CD4-positive, CD25-positive, alpha-beta regulatory T cell (primary cell): ENCODE measurements at regions not wholly inside any gene's neighbourhood (a gene's known extent, or its start where the extent isn't known, plus 50 kb on each side); places are given as distances from the start of the nearest gene placed in this dataset.

Experiments
- ATAC-seq, 2 donors: fragments of 150-1000 bp; cut with Tn5 transposase; one replicate each; pipeline ENCODE4 v1.10.0; 2021; ENCODE audit warnings: low read depth in 2 of 2, moderate number of reproducible peaks in 2 of 2, moderate library complexity in 1 of 2
- DNase-seq, 3 donors: peaks; one replicate each; pipeline versions ENCODE4 v3.0.0 to v3.0.0-alpha.2; 2012 to 2022; ENCODE audit warnings: mixed read lengths in 1 of 3
- H3K27ac ChIP-seq: one replicate; pipeline ENCODE4 v1.7.0; 2013; ENCODE audit warnings: mild to moderate bottlenecking, low read length; ENCODE audit not compliant: insufficient read depth, poor library complexity, severe bottlenecking
- H3K27me3 ChIP-seq: one replicate; pipeline ENCODE4 v1.7.0; 2013; ENCODE audit warnings: low read length; ENCODE audit not compliant: control insufficient read depth, insufficient read depth
- H3K36me3 ChIP-seq: one replicate; pipeline ENCODE4 v1.7.0; 2013; ENCODE audit warnings: mild to moderate bottlenecking, low read length, moderate library complexity; ENCODE audit not compliant: control insufficient read depth, insufficient read depth
- H3K4me1 ChIP-seq: 2 replicates; pipeline ENCODE4 v1.7.0; 2013; ENCODE audit warnings: mild to moderate bottlenecking, low read length; ENCODE audit not compliant: insufficient read depth, control insufficient read depth, poor library complexity, severe bottlenecking
- H3K4me3 ChIP-seq: one replicate; pipeline ENCODE4 v1.7.0; 2013; ENCODE audit warnings: low read depth, mild to moderate bottlenecking, low read length, moderate library complexity
- H3K9me3 ChIP-seq, 2 experiments: 1 replicate in 1 of 2; 2 replicates in 1 of 2; pipeline ENCODE4 v1.7.0; 2013; ENCODE audit warnings: low read length in 2 of 2, mild to moderate bottlenecking in 1 of 2, moderate library complexity in 1 of 2; ENCODE audit not compliant: control insufficient read depth in 2 of 2
- H3K27ac Mint-ChIP-seq, 3 donors: one replicate each; pipeline ENCODE4 v1.8.0; 2020 to 2022; ENCODE audit warnings: mild to moderate bottlenecking in 3 of 3, mixed read lengths in 3 of 3, moderate library complexity in 2 of 3
- H3K27me3 Mint-ChIP-seq: one replicate; pipeline ENCODE4 v1.8.0; 2022; ENCODE audit warnings: mild to moderate bottlenecking, mixed read lengths
- H3K36me3 Mint-ChIP-seq: one replicate; pipeline ENCODE4 v1.8.0; 2020; ENCODE audit warnings: mixed read lengths
- H3K4me1 Mint-ChIP-seq, 4 donors: one replicate each; pipeline ENCODE4 v1.8.0; 2020 to 2022; ENCODE audit warnings: mixed read lengths in 4 of 4, mild to moderate bottlenecking in 1 of 4
- H3K4me3 Mint-ChIP-seq, 4 donors: one replicate each; pipeline ENCODE4 v1.8.0; 2020 to 2022; ENCODE audit warnings: mild to moderate bottlenecking in 4 of 4, mixed read lengths in 4 of 4, moderate library complexity in 3 of 4
- H3K9me3 Mint-ChIP-seq, 7 donors: one replicate each; pipeline ENCODE4 v1.8.0; 2020 to 2022; ENCODE audit warnings: mixed read lengths in 7 of 7, mild to moderate bottlenecking in 3 of 7, moderate library complexity in 2 of 7

GRCh38 chr11:45087086-45087899 lies 59.1 kb upstream of the PRDM11 start:
- Histone ChIP-seq H3K36me3 (no peaks in the 10 kb centered on the region), H3K9me3 (no peaks in the 10 kb centered on the region), H3K27ac (no peak overlapping the region), H3K4me3 (no peak overlapping the region), H3K4me1 (no peaks in the 10 kb centered on the region), H3K27me3 (peaks cover 2% of the 10 kb centered on the region)
- Mint-ChIP-seq H3K4me1 (peaks cover 5 to 13% (median 9%) of the 10 kb centered on the region in 4 donors), H3K27ac (peak overlapping the region in 1 of 3 donors; percentile 51), H3K4me3 (no peak overlapping the region), H3K36me3 (no peaks in the 10 kb centered on the region), H3K9me3 (no peaks in the 10 kb centered on the region), H3K27me3 (peaks cover 7% of the 10 kb centered on the region)
- DNase-seq, result no peak
- ATAC-seq, result no peak

- ATAC-seq, result no peak
- Histone ChIP-seq H3K36me3 (no peaks in the 10 kb centered on the region), H3K9me3 (no peaks in the 10 kb centered on the region), H3K4me1 (no peaks in the 10 kb centered on the region), H3K27me3 (peaks cover 2% of the 10 kb centered on the region), H3K4me3 (no peak overlapping the region), H3K27ac (no peak overlapping the region)
- Mint-ChIP-seq H3K4me3 (no peak overlapping the region), H3K27ac (peak overlapping the region in 1 of 3 donors; percentile 30), H3K9me3 (peaks cover 0 to under 1% (median 0%) of the 10 kb centered on the region in 7 donors), H3K4me1 (peaks cover 0 to 9% (median 7%) of the 10 kb centered on the region in 4 donors), H3K27me3 (peaks cover 9% of the 10 kb centered on the region), H3K36me3 (no peaks in the 10 kb centered on the region)
- DNase-seq, result no peak
Observed at GRCh38 chr11:45087900-45088160, 58.6 kb upstream of the PRDM11 start.

GRCh38 chr11:45089251-45089650 lies 57.2 kb upstream of the PRDM11 start:
- Mint-ChIP-seq H3K4me3 (no peak overlapping the region), H3K27me3 (peaks cover 11% of the 10 kb centered on the region), H3K9me3 (peaks cover 0 to 2% (median 0%) of the 10 kb centered on the region in 7 donors), H3K36me3 (no peaks in the 10 kb centered on the region), H3K27ac (peak overlapping the region in 1 of 3 donors; percentile 18), H3K4me1 (peaks cover 0 to 9% (median 2%) of the 10 kb centered on the region in 4 donors)
- Histone ChIP-seq H3K27ac (no peak overlapping the region), H3K27me3 (peaks cover 2% of the 10 kb centered on the region), H3K9me3 (no peaks in the 10 kb centered on the region), H3K4me1 (no peaks in the 10 kb centered on the region), H3K4me3 (no peak overlapping the region), H3K36me3 (no peaks in the 10 kb centered on the region)
- DNase-seq, result no peak
- ATAC-seq, result no peak

- Histone ChIP-seq H3K4me3 (no peak overlapping the region), H3K27ac (no peak overlapping the region), H3K27me3 (peaks cover 2% of the 10 kb centered on the region), H3K36me3 (no peaks in the 10 kb centered on the region), H3K9me3 (no peaks in the 10 kb centered on the region), H3K4me1 (no peaks in the 10 kb centered on the region)
- Mint-ChIP-seq H3K9me3 (peaks cover 0 to 2% (median 0%) of the 10 kb centered on the region in 7 donors), H3K27ac (peak overlapping the region in 1 of 3 donors; percentile 7), H3K27me3 (peaks cover 11% of the 10 kb centered on the region), H3K4me1 (peaks cover 0 to 9% (median 2%) of the 10 kb centered on the region in 4 donors), H3K4me3 (no peak overlapping the region), H3K36me3 (no peaks in the 10 kb centered on the region)
- ATAC-seq (peak in 1 of 2 donors; percentile 56), DNase-seq (peak in 1 of 3 donors; percentile 38)
Observed at GRCh38 chr11:45089676-45090499, 56.6 kb upstream of the PRDM11 start.

GRCh38 chr11:45090607-45091006 lies 55.8 kb upstream of the PRDM11 start:
- Histone ChIP-seq H3K9me3 (no peaks in the 10 kb centered on the region), H3K27ac (no peak overlapping the region), H3K27me3 (peaks cover 2% of the 10 kb centered on the region), H3K4me3 (no peak overlapping the region), H3K36me3 (no peaks in the 10 kb centered on the region), H3K4me1 (no peaks in the 10 kb centered on the region)
- DNase-seq (no peak), ATAC-seq (no peak)
- Mint-ChIP-seq H3K9me3 (peaks cover 0 to 2% (median 0%) of the 10 kb centered on the region in 7 donors), H3K4me3 (no peak overlapping the region), H3K27me3 (peaks cover 17% of the 10 kb centered on the region), H3K36me3 (no peaks in the 10 kb centered on the region), H3K27ac (no peak overlapping the region), H3K4me1 (peaks cover 0 to 9% (median 2%) of the 10 kb centered on the region in 4 donors)

- H3K9me3 ChIP-seq, result no peaks in the 10 kb centered on the region
- Mint-ChIP-seq H3K36me3 (no peaks in the 10 kb centered on the region), H3K4me1 (peaks cover 0 to 9% (median 2%) of the 10 kb centered on the region in 4 donors), H3K4me3 (no peak overlapping the region), H3K27me3 (peaks cover 22% of the 10 kb centered on the region), H3K9me3 (peaks cover 0 to 2% (median 0%) of the 10 kb centered on the region in 7 donors), H3K27ac (peak overlapping the region in 1 of 3 donors; percentile 38)
- H3K4me1 ChIP-seq, result no peaks in the 10 kb centered on the region
- no peak overlapping the region for H3K4me3 ChIP-seq
- H3K27ac ChIP-seq, result no peak overlapping the region
- ATAC-seq, result no peak
- no peak for DNase-seq
- peaks cover 2% of the 10 kb centered on the region for H3K27me3 ChIP-seq
- H3K36me3 ChIP-seq, result no peaks in the 10 kb centered on the region
Observed at GRCh38 chr11:45091563-45092403, 54.7 kb upstream of the PRDM11 start.

GRCh38 chr11:45092404-45092785 lies 54.0 kb upstream of the PRDM11 start:
- Histone ChIP-seq H3K36me3 (no peaks in the 10 kb centered on the region), H3K27me3 (peaks cover 2% of the 10 kb centered on the region), H3K9me3 (no peaks in the 10 kb centered on the region), H3K4me1 (no peaks in the 10 kb centered on the region), H3K4me3 (no peak overlapping the region), H3K27ac (no peak overlapping the region)
- H3K9me3 Mint-ChIP-seq, result peaks cover 0 to 2% (median 0%) of the 10 kb centered on the region in 7 donors
- H3K27me3 Mint-ChIP-seq, result peaks cover 22% of the 10 kb centered on the region
- H3K36me3 Mint-ChIP-seq, result no peaks in the 10 kb centered on the region
- H3K4me1 Mint-ChIP-seq, result peaks cover 0 to 9% (median 2%) of the 10 kb centered on the region in 4 donors
- DNase-seq (no peak), ATAC-seq (no peak)
- H3K27ac Mint-ChIP-seq, result no peak overlapping the region
- no peak overlapping the region for H3K4me3 Mint-ChIP-seq
